Panc1 (cell line): ENCODE measurements at regions not wholly inside any gene's neighbourhood (a gene's known extent, or its start where the extent isn't known, plus 50 kb on each side); places are given as distances from the start of the nearest gene placed in this dataset.

Experiments
- ATAC-seq: fragments of 200-7000 bp; cut with Tn5 transposase; 2 replicates; pipeline ENCODE4 v1.9.1; 2020; ENCODE audit warnings: mild to moderate bottlenecking, moderate library complexity
- BruUV-seq: library from RNA; stranded (reverse); fragments of 400-500 nt; replicated peaks from 2 replicates; lab custom pipeline; 2021; lab: Mats Ljungman, UMichigan
- CTCF ChIA-PET: fragments of 300-600 bp; sonication (Branson Sonifier 250); formaldehyde crosslinking; loops from one replicate; lab custom pipeline; 2022; ENCODE audit warnings: antibody characterized with exemption; lab: Charles Lee
- POLR2A ChIA-PET: fragments of 300-600 bp; sonication (Branson Sonifier 250); formaldehyde crosslinking; loops from one replicate; lab custom pipeline; 2022; ENCODE audit warnings: antibody characterized with exemption; lab: Charles Lee
- DNase-seq: peaks from one replicate; pipeline ENCODE4 v3.0.0-alpha.2; 2010; ENCODE audit warnings: low read depth, low spot score
- H3K27ac ChIP-seq: 2 replicates; pipeline ENCODE4 v1.5.1; 2011; ENCODE audit warnings: mild to moderate bottlenecking, low read length, inconsistent platforms
- H3K27me3 ChIP-seq: fragments of 200-500 bp; sonication (Bioruptor generic); 2 replicates; pipeline ENCODE4 v1.6.0; 2014; ENCODE audit warnings: low read length, inconsistent platforms; ENCODE audit not compliant: control insufficient read depth, insufficient read depth
- H3K36me3 ChIP-seq: fragments of 200-500 bp; sonication (Bioruptor generic); 2 replicates; pipeline ENCODE4 v1.5.1; 2014; ENCODE audit warnings: inconsistent platforms, mild to moderate bottlenecking, low read length, moderate library complexity; ENCODE audit not compliant: control insufficient read depth, insufficient read depth
- H3K4me1 ChIP-seq: 2 replicates; pipeline ENCODE4 v1.5.1; 2011; ENCODE audit warnings: inconsistent platforms, mild to moderate bottlenecking, low read length, moderate library complexity; ENCODE audit not compliant: control insufficient read depth, insufficient read depth
- H3K4me3 ChIP-seq, 2 experiments: 2 replicates each; pipeline ENCODE4 v1.5.1; 2011 to 2012; ENCODE audit warnings: low read depth in 2 of 2, low read length in 2 of 2, mild to moderate bottlenecking in 2 of 2, inconsistent platforms in 1 of 2, moderate library complexity in 1 of 2
- H3K9me3 ChIP-seq: fragments of 200-500 bp; sonication (Bioruptor generic); 2 replicates; pipeline ENCODE4 v1.5.1; 2014; ENCODE audit warnings: low read depth, mild to moderate bottlenecking, inconsistent platforms, low read length, moderate library complexity; ENCODE audit not compliant: control insufficient read depth, insufficient read depth
- POLR2AphosphoS5 ChIP-seq: IDR thresholded peaks from 2 replicates; pipeline ENCODE4 v1.6.1; 2012; ENCODE audit warnings: mild to moderate bottlenecking, low read depth, low read length, moderate library complexity
- SIN3A ChIP-seq: IDR thresholded peaks from 2 replicates; pipeline ENCODE4 v1.6.1; 2012; ENCODE audit warnings: low read depth, mild to moderate bottlenecking, low read length, moderate library complexity, borderline replicate concordance; ENCODE audit not compliant: insufficient read depth
- TCF7L2 ChIP-seq: IDR thresholded peaks from 2 replicates; pipeline ENCODE4 v1.6.1; 2011; ENCODE audit warnings: mild to moderate bottlenecking, low read depth, low read length, inconsistent platforms
- in situ Hi-C: cut with HindIII; loops from 2 replicates; pipeline ENCODE4 v1.10.0; 2016; ENCODE audit warnings: low sequenced_read_pairs, low pct_unique_long_range_greater_than_20kb
- intact Hi-C: fragments of 100-400 bp; cut with micrococcal nuclease; formaldehyde crosslinking; loops from one replicate; pipeline ENCODE4 v1.10.0; 2022; ENCODE audit not compliant: unreplicated experiment
- TF ChIP-seq, protein P1 (sequence below): fragments of 450-650 bp; IDR thresholded peaks from 2 replicates; pipeline ENCODE4 v1.5.1; 2017; ENCODE audit warnings: mild to moderate bottlenecking
- TF ChIP-seq, protein P2 (sequence below), 2 experiments: IDR thresholded peaks; 2 replicates each; pipeline ENCODE4 v1.6.1; 2011 to 2012; ENCODE audit warnings: low read depth in 2 of 2, control low read depth in 1 of 2, low read length in 1 of 2, mild to moderate bottlenecking in 1 of 2, moderate library complexity in 1 of 2; ENCODE audit not compliant: insufficient read depth in 1 of 2

DNA sequence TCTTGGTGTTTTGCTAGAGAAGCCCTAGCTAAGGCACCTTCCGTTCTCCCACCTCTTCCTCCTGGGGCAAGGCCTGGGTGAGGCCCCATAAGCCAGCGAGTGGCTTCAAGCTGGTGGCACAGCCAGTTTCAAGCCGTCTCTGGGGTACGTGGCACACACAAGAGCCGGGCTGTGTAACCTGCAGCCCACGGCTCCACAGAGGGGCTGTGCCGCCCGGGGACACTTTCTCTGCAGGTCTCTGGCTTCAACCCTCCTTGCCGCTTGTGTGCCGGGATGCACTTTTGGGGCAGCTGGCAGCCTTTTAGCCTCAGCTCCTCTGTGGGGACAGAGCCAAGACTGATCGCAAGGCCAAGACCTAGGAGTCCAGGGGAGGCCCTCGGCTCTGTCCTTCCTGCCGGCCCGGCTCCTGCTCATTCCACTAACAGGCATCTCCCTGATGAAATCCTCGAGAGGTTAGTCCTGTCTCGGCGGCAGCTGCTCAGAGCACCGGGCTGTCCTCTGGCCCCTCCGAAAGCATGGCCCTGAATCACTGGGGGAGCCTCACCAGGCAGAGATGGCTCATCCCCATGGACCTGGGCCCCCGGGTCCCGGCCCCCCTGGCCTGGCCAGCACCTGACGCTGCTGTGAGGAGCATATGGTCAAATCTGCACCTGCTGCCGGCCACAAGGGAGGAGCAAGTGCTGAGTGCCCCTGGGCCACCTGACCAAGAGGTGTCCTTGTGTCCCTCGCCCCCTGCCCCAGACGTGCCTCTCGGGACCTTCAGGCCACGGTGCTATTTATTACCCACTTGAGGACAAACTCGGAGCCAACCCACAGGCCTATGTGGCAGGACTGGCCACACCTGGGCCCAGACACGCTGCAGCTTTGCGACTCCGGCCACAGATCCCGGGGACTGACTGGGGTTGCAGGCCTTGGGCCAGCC is 98.5 kb downstream of the METRNL start:
- H3K9me3 ChIP-seq = no peaks in the 10 kb centered on the region
- ChIA-PET CTCF (no interaction called here), POLR2A (no interaction called here)
- intact Hi-C loops = no loop called here
- no peak for DNase-seq
- H3K27ac ChIP-seq = no peak overlapping the region
- TF ChIP-seq, protein P1, sequence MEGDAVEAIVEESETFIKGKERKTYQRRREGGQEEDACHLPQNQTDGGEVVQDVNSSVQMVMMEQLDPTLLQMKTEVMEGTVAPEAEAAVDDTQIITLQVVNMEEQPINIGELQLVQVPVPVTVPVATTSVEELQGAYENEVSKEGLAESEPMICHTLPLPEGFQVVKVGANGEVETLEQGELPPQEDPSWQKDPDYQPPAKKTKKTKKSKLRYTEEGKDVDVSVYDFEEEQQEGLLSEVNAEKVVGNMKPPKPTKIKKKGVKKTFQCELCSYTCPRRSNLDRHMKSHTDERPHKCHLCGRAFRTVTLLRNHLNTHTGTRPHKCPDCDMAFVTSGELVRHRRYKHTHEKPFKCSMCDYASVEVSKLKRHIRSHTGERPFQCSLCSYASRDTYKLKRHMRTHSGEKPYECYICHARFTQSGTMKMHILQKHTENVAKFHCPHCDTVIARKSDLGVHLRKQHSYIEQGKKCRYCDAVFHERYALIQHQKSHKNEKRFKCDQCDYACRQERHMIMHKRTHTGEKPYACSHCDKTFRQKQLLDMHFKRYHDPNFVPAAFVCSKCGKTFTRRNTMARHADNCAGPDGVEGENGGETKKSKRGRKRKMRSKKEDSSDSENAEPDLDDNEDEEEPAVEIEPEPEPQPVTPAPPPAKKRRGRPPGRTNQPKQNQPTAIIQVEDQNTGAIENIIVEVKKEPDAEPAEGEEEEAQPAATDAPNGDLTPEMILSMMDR = no peak
- TF ChIP-seq POLR2AphosphoS5 (no peak), TCF7L2 (no peak), SIN3A (no peak)
- in situ Hi-C loops = no loop called here
- H3K27me3 ChIP-seq = no peaks in the 10 kb centered on the region
- no peaks in the 10 kb centered on the region for H3K36me3 ChIP-seq
- no peak overlapping the region for H3K4me3 ChIP-seq
- no peak for ATAC-seq
- BruUV-seq = no TSS peak
- no peaks in the 10 kb centered on the region for H3K4me1 ChIP-seq

DNA sequence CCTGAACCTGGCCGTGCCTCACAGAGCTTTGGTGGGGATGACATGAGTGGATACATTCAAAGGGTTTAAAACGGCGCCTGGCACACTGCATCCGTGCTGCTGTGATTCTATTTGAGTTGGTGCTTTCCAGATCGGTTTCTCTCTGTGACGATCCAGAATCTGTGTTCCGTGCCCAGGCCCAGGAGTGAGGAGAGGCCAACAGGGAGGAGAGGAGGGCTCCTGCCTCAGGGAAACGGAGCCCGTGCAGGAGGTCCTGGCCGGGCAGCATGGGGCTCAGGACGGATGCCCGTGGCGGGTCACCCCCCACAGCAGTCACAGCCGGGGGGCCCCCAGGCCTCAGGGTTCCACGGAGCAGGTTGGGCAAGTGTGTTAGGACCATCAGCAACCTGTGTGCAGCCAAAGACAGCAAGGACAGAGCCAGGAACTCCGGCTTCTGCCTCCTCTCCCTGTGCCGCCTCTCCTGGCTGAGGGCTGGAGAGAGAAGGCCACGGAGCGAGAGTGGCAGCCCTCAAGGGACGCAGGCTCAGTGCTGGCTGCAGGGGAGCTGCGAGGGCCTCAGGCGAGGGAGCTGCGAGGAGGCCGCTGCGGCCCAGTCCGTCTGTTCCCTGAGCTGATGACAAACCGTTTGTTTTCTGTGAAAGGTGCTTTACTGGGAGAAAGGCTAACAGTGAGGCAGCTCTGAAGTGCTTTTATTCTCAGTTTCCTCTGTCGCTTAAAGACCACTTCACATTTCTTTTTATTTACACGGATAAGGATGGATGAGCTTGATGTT is 99.3 kb downstream of the METRNL start:
- DNase-seq (no peak), ATAC-seq (no peak)
- no TSS peak for BruUV-seq
- Histone ChIP-seq H3K4me3 (no peak overlapping the region), H3K27me3 (no peaks in the 10 kb centered on the region), H3K9me3 (no peaks in the 10 kb centered on the region), H3K36me3 (no peaks in the 10 kb centered on the region), H3K27ac (no peak overlapping the region), H3K4me1 (no peaks in the 10 kb centered on the region)
- TF ChIP-seq TCF7L2 (no peak), POLR2AphosphoS5 (no peak), SIN3A (no peak)
- TF ChIP-seq, protein P1 = no peak
- TF ChIP-seq, protein P2, sequence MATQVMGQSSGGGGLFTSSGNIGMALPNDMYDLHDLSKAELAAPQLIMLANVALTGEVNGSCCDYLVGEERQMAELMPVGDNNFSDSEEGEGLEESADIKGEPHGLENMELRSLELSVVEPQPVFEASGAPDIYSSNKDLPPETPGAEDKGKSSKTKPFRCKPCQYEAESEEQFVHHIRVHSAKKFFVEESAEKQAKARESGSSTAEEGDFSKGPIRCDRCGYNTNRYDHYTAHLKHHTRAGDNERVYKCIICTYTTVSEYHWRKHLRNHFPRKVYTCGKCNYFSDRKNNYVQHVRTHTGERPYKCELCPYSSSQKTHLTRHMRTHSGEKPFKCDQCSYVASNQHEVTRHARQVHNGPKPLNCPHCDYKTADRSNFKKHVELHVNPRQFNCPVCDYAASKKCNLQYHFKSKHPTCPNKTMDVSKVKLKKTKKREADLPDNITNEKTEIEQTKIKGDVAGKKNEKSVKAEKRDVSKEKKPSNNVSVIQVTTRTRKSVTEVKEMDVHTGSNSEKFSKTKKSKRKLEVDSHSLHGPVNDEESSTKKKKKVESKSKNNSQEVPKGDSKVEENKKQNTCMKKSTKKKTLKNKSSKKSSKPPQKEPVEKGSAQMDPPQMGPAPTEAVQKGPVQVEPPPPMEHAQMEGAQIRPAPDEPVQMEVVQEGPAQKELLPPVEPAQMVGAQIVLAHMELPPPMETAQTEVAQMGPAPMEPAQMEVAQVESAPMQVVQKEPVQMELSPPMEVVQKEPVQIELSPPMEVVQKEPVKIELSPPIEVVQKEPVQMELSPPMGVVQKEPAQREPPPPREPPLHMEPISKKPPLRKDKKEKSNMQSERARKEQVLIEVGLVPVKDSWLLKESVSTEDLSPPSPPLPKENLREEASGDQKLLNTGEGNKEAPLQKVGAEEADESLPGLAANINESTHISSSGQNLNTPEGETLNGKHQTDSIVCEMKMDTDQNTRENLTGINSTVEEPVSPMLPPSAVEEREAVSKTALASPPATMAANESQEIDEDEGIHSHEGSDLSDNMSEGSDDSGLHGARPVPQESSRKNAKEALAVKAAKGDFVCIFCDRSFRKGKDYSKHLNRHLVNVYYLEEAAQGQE (IDR thresholded peaks at IDR 0.05; ENCODE audit: insufficient read depth in 1 of 2, low read depth in 2 of 2, low read length in 1 of 2) = no peak
- in situ Hi-C loops = no loop called here
- POLR2A ChIA-PET = no interaction called here
- CTCF ChIA-PET = no interaction called here
- intact Hi-C loops = no loop called here
